ENCODE measurements at regions not wholly inside any gene's neighbourhood (a gene's known extent, or its start where the extent isn't known, plus 50 kb on each side); places are given as distances from the start of the nearest gene placed in this dataset.
"Not testable (repeated sequence)": the region's sequence is repeated elsewhere in the genome, so short reads cannot be mapped to it uniquely, and the experiment has no call there.

- no peak for DNase-seq
These were observed 57.1 kb upstream of the EOMES start for GRCh38 chr3:27779176-27779575.

- no peak for DNase-seq
These were observed 67.3 kb upstream of the EOMES start for GRCh38 chr3:27789420-27789819.

GRCh38 chr3:27791956-27792355 is 69.8 kb upstream of the EOMES start:
- DNase-seq, result no peak

GRCh38 chr3:27792869-27793268 is 70.7 kb upstream of the EOMES start:
- DNase-seq, result no peak

GRCh38 chr3:27794211-27794610 is 72.1 kb upstream of the EOMES start:
- DNase-seq, result no peak

GRCh38 chr3:27796365-27796875 is 74.3 kb upstream of the EOMES start:
- no peak for DNase-seq

GRCh38 chr3:27797773-27798172 is 75.7 kb upstream of the EOMES start:
- DNase-seq, result no peak

GRCh38 chr3:27800261-27800660 is 78.1 kb upstream of the EOMES start:
- DNase-seq, result no peak

GRCh38 chr3:27802425-27802824 is 80.3 kb upstream of the EOMES start:
- DNase-seq, result no peak

- DNase-seq, result no peak
These were observed 80.7 kb upstream of the EOMES start for GRCh38 chr3:27802849-27803248.

GRCh38 chr3:27805282-27805681 is 83.2 kb upstream of the EOMES start:
- no peak for DNase-seq

- DNase-seq, result no peak
These were observed 91.1 kb upstream of the EOMES start for GRCh38 chr3:27813255-27813654.

- not testable (repeated sequence) for DNase-seq
These were observed 99.5 kb upstream of the EOMES start for GRCh38 chr3:27821609-27822008.

- DNase-seq, result no peak
These were observed 102.4 kb upstream of the EOMES start for GRCh38 chr3:27824312-27825200.

GRCh38 chr3:27826448-27826847 is 104.3 kb upstream of the EOMES start:
- DNase-seq, result no peak

GRCh38 chr3:27827041-27827440 is 104.9 kb upstream of the EOMES start:
- DNase-seq, result no peak

GRCh38 chr3:27840807-27841594 is 118.9 kb upstream of the EOMES start:
- DNase-seq, result no peak

- DNase-seq, result no peak
These were observed 122.0 kb upstream of the EOMES start for GRCh38 chr3:27844052-27844675.

GRCh38 chr3:27847697-27848096 is 125.6 kb upstream of the EOMES start:
- DNase-seq, result no peak

- DNase-seq, result no peak
These were observed 126.7 kb upstream of the EOMES start for GRCh38 chr3:27848826-27849225.

- no peak for DNase-seq
These were observed 137.7 kb upstream of the EOMES start for GRCh38 chr3:27859821-27860220.
